Epithelial cell of esophagus (primary cell): ENCODE measurements at regions not wholly inside any gene's neighbourhood (a gene's known extent, or its start where the extent isn't known, plus 50 kb on each side); places are given as distances from the start of the nearest gene placed in this dataset.
A peak's percentile ranks its signal among the peaks of the same experiment; 100 is the strongest.

Source experiments
- DNase-seq: peaks from one replicate; pipeline ENCODE4 v3.0.0; 2010; ENCODE audit warnings: low read depth
- H3K4me3 ChIP-seq: 2 replicates; pipeline ENCODE4 v1.5.1; 2011; ENCODE audit warnings: mild to moderate bottlenecking, low read length, control low read depth
- CTCF ChIP-seq: IDR thresholded peaks from 2 replicates; pipeline ENCODE4 v1.5.1; 2011; ENCODE audit warnings: low read depth, mild to moderate bottlenecking, low read length, control low read depth, inconsistent platforms; ENCODE audit not compliant: insufficient read depth; ENCODE audit errors: missing control alignments

DNA sequence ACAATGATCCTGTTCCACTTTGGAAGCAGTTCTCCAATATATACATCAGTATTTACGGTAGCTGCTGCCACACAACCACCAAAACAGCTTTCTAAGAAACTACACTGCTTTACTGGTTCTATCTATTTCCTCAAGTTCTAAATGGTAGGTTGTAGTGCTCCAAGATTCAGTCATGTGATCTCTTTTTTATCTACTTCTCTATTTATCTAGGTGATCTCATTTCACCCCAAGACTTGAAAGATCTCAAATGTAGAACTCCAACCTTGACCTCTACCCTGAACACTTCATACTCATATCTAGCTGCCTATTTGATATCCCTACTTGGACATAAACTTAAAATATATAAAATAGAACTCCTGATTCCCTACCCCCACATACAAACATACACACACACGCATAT lies 133.9 kb upstream of the RAP1B start:
- no peak for DNase-seq
- no peak overlapping the region for H3K4me3 ChIP-seq
- TF ChIP-seq CTCF: no peak

- peak; percentile 36 for DNase-seq
- H3K4me3 ChIP-seq: no peak overlapping the region
- TF ChIP-seq CTCF: no peak
Observed at GRCh38 chr12:68477261-68477772, 133.4 kb upstream of the RAP1B start.

DNA sequence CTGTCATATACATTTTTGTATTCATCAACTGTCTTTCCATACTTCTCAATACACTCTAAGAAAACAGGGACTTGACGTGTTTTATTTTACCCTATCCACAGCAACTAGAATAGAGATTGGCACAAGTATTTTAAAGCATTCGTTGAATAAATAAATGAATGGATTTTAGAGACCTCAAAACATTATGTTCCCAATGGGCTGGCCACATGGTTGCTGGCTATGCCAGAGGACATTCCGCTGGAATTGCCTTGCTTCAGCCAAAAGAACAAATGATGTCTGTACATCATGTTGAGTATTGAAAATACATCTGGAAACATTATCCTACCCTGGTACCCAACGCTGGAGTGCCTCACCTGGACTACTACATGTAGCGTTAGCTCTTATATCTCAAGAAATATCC lies 132.8 kb upstream of the RAP1B start:
- no peak overlapping the region for H3K4me3 ChIP-seq
- TF ChIP-seq CTCF: no peak
- DNase-seq: no peak

DNA sequence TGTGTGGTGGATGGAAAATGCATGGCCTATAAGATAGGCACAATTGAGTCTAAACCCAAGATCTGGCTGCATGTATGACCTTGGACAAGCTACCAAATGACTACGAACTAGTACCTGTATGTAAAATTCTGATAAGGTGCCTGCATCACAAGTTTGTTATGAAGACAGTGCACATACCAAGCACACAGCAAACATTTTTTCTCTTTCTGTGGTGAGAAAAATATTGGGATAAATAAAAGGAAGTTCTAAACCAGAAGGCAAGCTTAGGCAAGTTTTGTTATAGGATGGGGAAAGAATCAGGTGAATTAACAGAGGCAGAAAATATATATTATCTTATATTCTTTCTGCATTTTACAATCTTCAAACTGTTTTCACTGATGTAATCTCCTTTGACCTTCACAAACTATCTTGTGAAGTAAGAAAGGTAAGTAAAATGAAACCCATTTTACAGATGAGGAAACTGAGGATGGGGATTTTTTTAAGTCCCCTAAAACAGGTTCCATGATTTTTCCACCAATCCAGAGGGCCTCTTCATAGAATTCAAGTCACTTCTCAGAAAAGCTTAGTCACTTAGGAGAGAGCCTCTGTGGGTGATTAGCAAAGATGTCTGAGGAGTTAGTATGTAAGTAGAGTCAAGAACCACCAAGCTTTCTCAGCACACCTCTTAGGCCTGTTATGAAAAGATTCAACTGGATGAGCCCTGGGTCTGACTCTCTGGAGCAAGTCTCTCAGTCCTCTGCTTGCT lies 132.0 kb upstream of the RAP1B start:
- DNase-seq: peak; percentile 40

GRCh38 chr12:68479261-68479895 lies 131.3 kb upstream of the RAP1B start:
- no peak for DNase-seq
- no peak for TF ChIP-seq CTCF

More for the DNA sequence above, 132.0 kb upstream of the RAP1B start:
- no peak for TF ChIP-seq CTCF
- H3K4me3 ChIP-seq: no peak overlapping the region

GRCh38 chr12:68479896-68480291 lies 130.8 kb upstream of the RAP1B start:
- no peak overlapping the region for H3K4me3 ChIP-seq
- TF ChIP-seq CTCF: no peak
- peak; percentile 64 for DNase-seq

More at GRCh38 chr12:68479261-68479895, 131.3 kb upstream of the RAP1B start:
- no peak overlapping the region for H3K4me3 ChIP-seq
